Endothelial cell (in vitro differentiated cells): ENCODE measurements at regions not wholly inside any gene's neighbourhood (a gene's known extent, or its start where the extent isn't known, plus 50 kb on each side); places are given as distances from the start of the nearest gene placed in this dataset.

Experiments used
- DNase-seq: peaks from one replicate; pipeline ENCODE4 v3.0.0; 2021; ENCODE audit warnings: low spot score
- H3K27ac Mint-ChIP-seq: one replicate; pipeline ENCODE4 v1.8.0; 2021; ENCODE audit warnings: mixed read lengths, inconsistent platforms; ENCODE audit not compliant: unreplicated experiment
- H3K27me3 Mint-ChIP-seq: one replicate; pipeline ENCODE4 v1.8.0; 2021; ENCODE audit warnings: mild to moderate bottlenecking, moderate library complexity, mixed read lengths, inconsistent platforms; ENCODE audit not compliant: unreplicated experiment
- H3K36me3 Mint-ChIP-seq: one replicate; pipeline ENCODE4 v1.8.0; 2021; ENCODE audit warnings: mild to moderate bottlenecking, low read depth, mixed read lengths, inconsistent platforms; ENCODE audit not compliant: unreplicated experiment
- H3K4me1 Mint-ChIP-seq: one replicate; pipeline ENCODE4 v1.8.0; 2021; ENCODE audit warnings: mild to moderate bottlenecking, mixed read lengths, inconsistent platforms; ENCODE audit not compliant: unreplicated experiment
- H3K4me3 Mint-ChIP-seq: one replicate; pipeline ENCODE4 v1.8.0; 2021; ENCODE audit warnings: mild to moderate bottlenecking, mixed read lengths, inconsistent platforms; ENCODE audit not compliant: unreplicated experiment
- H3K9me3 Mint-ChIP-seq: one replicate; pipeline ENCODE4 v1.8.0; 2021; ENCODE audit warnings: mixed read lengths, inconsistent platforms; ENCODE audit not compliant: unreplicated experiment
- CTCF ChIP-seq: fragments of 200-600 bp; sonication (generic); IDR thresholded peaks from one replicate; pipeline ENCODE4 v1.5.0; 2021; ENCODE audit warnings: antibody characterized with exemption; ENCODE audit not compliant: unreplicated experiment

GRCh38 chr18:23377669-23378301 is 75.3 kb upstream of the RIOK3 start:
- H3K27me3 Mint-ChIP-seq = peaks cover 4% of the 10 kb centered on the region
- no peak overlapping the region for H3K4me3 Mint-ChIP-seq
- H3K27ac Mint-ChIP-seq = no peak overlapping the region
- H3K36me3 Mint-ChIP-seq = peaks cover 3% of the 10 kb centered on the region
- TF ChIP-seq CTCF = no peak
- no peaks in the 10 kb centered on the region for H3K9me3 Mint-ChIP-seq
- no peak for DNase-seq
- peaks cover 30% of the 10 kb centered on the region for H3K4me1 Mint-ChIP-seq

DNA sequence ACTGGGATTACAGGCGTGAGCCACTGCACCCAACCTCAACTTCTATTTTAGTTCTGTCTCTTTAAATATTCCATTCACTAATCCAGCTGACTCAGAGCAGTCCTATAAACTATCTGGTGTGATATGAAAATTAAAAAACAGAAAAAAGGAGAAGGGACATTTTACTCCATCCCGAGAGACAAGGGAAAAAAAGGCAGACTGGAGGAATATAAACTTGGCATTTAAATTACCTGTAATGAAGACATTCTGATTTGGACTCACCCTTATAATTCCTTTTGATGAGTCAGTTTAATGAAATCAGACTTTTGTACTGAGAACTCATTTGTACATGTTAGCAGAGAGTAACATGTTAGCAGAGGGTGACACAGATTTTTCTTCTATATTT is 74.8 kb upstream of the RIOK3 start:
- no peak overlapping the region for H3K27ac Mint-ChIP-seq

GRCh38 chr18:23380001-23380550 is 73.0 kb upstream of the RIOK3 start:
- no peak overlapping the region for H3K4me3 Mint-ChIP-seq
- H3K4me1 Mint-ChIP-seq = peaks cover 33% of the 10 kb centered on the region
- no peaks in the 10 kb centered on the region for H3K9me3 Mint-ChIP-seq
- H3K27me3 Mint-ChIP-seq = peaks cover 2% of the 10 kb centered on the region
- peak overlapping the region; percentile 27 for H3K27ac Mint-ChIP-seq
- no peak for DNase-seq
- H3K36me3 Mint-ChIP-seq = peaks cover 8% of the 10 kb centered on the region
- no peak for TF ChIP-seq CTCF

More for the DNA sequence above, 74.8 kb upstream of the RIOK3 start:
- no peak for TF ChIP-seq CTCF
- peaks cover 4% of the 10 kb centered on the region for H3K27me3 Mint-ChIP-seq
- peaks cover 33% of the 10 kb centered on the region for H3K4me1 Mint-ChIP-seq
- H3K4me3 Mint-ChIP-seq = no peak overlapping the region
- no peaks in the 10 kb centered on the region for H3K9me3 Mint-ChIP-seq
- DNase-seq = no peak
- H3K36me3 Mint-ChIP-seq = peaks cover 3% of the 10 kb centered on the region

DNA sequence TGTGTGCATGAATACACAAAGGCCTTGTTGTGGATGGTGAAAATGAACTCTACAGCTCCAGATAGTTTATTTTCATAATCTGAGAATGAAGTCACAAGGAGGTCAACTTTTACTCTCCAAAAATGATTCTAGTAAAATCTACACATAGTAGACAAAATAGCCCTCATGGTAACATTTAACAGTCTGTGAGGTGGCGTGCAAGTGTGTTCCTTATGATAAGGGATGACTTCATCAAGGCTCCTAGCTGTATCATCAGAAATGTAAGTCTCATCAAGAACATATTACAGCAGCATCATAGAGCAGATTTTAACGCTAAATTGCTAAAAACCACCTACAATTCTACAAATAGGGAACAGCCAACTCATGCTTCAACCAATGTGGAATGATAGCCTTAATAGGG is 72.3 kb upstream of the RIOK3 start:
- peaks cover 39% of the 10 kb centered on the region for H3K4me1 Mint-ChIP-seq
- no peak for TF ChIP-seq CTCF
- no peaks in the 10 kb centered on the region for H3K9me3 Mint-ChIP-seq
- peaks cover 2% of the 10 kb centered on the region for H3K27me3 Mint-ChIP-seq
- no peak overlapping the region for H3K27ac Mint-ChIP-seq
- H3K36me3 Mint-ChIP-seq = peaks cover 8% of the 10 kb centered on the region
- H3K4me3 Mint-ChIP-seq = no peak overlapping the region
- no peak for DNase-seq

DNA sequence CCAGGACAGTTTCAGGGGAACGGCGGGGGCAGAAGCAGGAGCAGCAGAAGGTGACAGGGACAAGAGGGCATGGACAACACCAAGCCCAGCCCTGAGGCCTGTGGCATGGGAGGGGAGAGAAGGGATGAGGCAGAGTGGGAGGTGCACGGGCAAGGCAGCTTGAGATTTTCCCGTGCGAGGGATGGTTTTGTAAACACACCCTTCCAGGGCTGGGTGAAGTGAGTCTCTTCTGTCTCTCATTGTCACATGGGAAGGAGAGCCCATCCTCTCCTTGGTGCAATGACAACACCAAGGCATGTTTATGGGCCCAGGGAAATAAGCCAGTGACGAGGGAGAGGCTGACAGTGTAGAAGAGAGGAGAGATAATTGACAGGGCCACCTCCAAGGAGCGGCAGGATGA is 69.6 kb upstream of the RIOK3 start:
- no peak for TF ChIP-seq CTCF
- peaks cover 8% of the 10 kb centered on the region for H3K36me3 Mint-ChIP-seq
- H3K4me1 Mint-ChIP-seq = peaks cover 34% of the 10 kb centered on the region
- H3K27me3 Mint-ChIP-seq = peaks cover 2% of the 10 kb centered on the region
- H3K9me3 Mint-ChIP-seq = no peaks in the 10 kb centered on the region
- H3K4me3 Mint-ChIP-seq = no peak overlapping the region
- DNase-seq = no peak
- H3K27ac Mint-ChIP-seq = no peak overlapping the region
